Left ventricle myocardium inferior (tissue), 1 donor: ENCODE measurements at regions not wholly inside any gene's neighbourhood (a gene's known extent, or its start where the extent isn't known, plus 50 kb on each side); places are given as distances from the start of the nearest gene placed in this dataset.

Experiments
- DNase-seq: peaks from one replicate; pipeline ENCODE4 v3.0.0-alpha.2; 2020
- H3K27ac ChIP-seq: fragments of 200-600 bp; replicated peaks from 2 replicates; pipeline ENCODE4 v1.8.0; 2021
- H3K27me3 ChIP-seq: fragments of 200-600 bp; 2 replicates; pipeline ENCODE4 v1.8.0; 2021; ENCODE audit warnings: low read depth
- H3K36me3 ChIP-seq: fragments of 200-600 bp; 2 replicates; pipeline ENCODE4 v1.8.0; 2021
- H3K4me1 ChIP-seq: fragments of 200-600 bp; 2 replicates; pipeline ENCODE4 v1.8.0; 2021
- H3K4me3 ChIP-seq: fragments of 200-600 bp; 2 replicates; pipeline ENCODE4 v1.8.0; 2021; ENCODE audit warnings: mild to moderate bottlenecking, moderate library complexity
- H3K9me3 ChIP-seq: fragments of 200-600 bp; replicated peaks from 2 replicates; pipeline ENCODE4 v1.8.0; 2021
- CTCF ChIP-seq: fragments of 200-600 bp; IDR thresholded peaks from 2 replicates; pipeline ENCODE4 v1.8.0; 2021; ENCODE audit warnings: antibody characterized with exemption, mild to moderate bottlenecking, borderline replicate concordance
- intact Hi-C: fragments of 100-400 bp; cut with micrococcal nuclease; formaldehyde crosslinking; loops from one replicate; pipeline ENCODE4 v1.11.0; 2022
- donor health status: DM: no; HTN: yes; CAD: no; lungs with severe emphysema.

GRCh38 chr3:182190056-182190455, 478.3 kb downstream of the SOX2 start:
- TF ChIP-seq CTCF = no peak
- no peak overlapping the region for H3K27ac ChIP-seq
- H3K27me3 ChIP-seq = no peaks in the 10 kb centered on the region
- H3K4me1 ChIP-seq = no peaks in the 10 kb centered on the region
- H3K4me3 ChIP-seq = no peak overlapping the region
- H3K36me3 ChIP-seq = no peaks in the 10 kb centered on the region
- H3K9me3 ChIP-seq = peaks cover 14% of the 10 kb centered on the region
- no peak for DNase-seq
- intact Hi-C loops = no loop called here

GRCh38 chr3:182198345-182198744, 486.6 kb downstream of the SOX2 start:
- Histone ChIP-seq H3K4me1 (no peaks in the 10 kb centered on the region), H3K27me3 (peaks cover 8% of the 10 kb centered on the region), H3K27ac (no peak overlapping the region), H3K36me3 (no peaks in the 10 kb centered on the region), H3K9me3 (no peaks in the 10 kb centered on the region), H3K4me3 (no peak overlapping the region)
- no peak for DNase-seq
- no peak for TF ChIP-seq CTCF
- intact Hi-C loops = no loop called here

- Histone ChIP-seq H3K4me1 (no peaks in the 10 kb centered on the region), H3K27me3 (peaks cover 8% of the 10 kb centered on the region), H3K27ac (no peak overlapping the region), H3K9me3 (no peaks in the 10 kb centered on the region), H3K4me3 (no peak overlapping the region), H3K36me3 (no peaks in the 10 kb centered on the region)
- no peak for TF ChIP-seq CTCF
- intact Hi-C loops = no loop called here
- no peak for DNase-seq
Measured at GRCh38 chr3:182201456-182202168, 489.9 kb downstream of the SOX2 start.

- Histone ChIP-seq H3K4me1 (no peaks in the 10 kb centered on the region), H3K36me3 (no peaks in the 10 kb centered on the region), H3K9me3 (no peaks in the 10 kb centered on the region), H3K27me3 (no peaks in the 10 kb centered on the region), H3K27ac (no peak overlapping the region), H3K4me3 (no peak overlapping the region)
- intact Hi-C loops = no loop called here
- no peak for TF ChIP-seq CTCF
- peak; percentile 17 for DNase-seq
Measured at GRCh38 chr3:182212479-182213076, 500.9 kb downstream of the SOX2 start.

GRCh38 chr3:182214416-182214815, 502.7 kb downstream of the SOX2 start:
- Histone ChIP-seq H3K36me3 (no peaks in the 10 kb centered on the region), H3K9me3 (no peaks in the 10 kb centered on the region), H3K4me3 (no peak overlapping the region), H3K4me1 (no peaks in the 10 kb centered on the region), H3K27ac (no peak overlapping the region), H3K27me3 (no peaks in the 10 kb centered on the region)
- peak; percentile 22 for DNase-seq
- intact Hi-C loops = no loop called here
- no peak for TF ChIP-seq CTCF
